K562 (cell line): ENCODE measurements at regions not wholly inside any gene's neighbourhood (a gene's known extent, or its start where the extent isn't known, plus 50 kb on each side); places are given as distances from the start of the nearest gene placed in this dataset.

ENCODE experiments used
- ATAC-seq: fragments of 200-7000 bp; cut with Tn5 transposase; 3 replicates; pipeline ENCODE4 v1.9.1; 2020; ENCODE audit warnings: moderate library complexity
- BruUV-seq: library from RNA; stranded (reverse); fragments of 400-500 nt; replicated peaks from 2 replicates; lab custom pipeline; 2021; lab: Mats Ljungman, UMichigan
- CTCF ChIA-PET: fragments of 300-600 bp; formaldehyde crosslinking; extraction: SDS; loops from one replicate; lab custom pipeline; 2021; ENCODE audit warnings: low intra/inter-chr PET ratio; lab: Yijun Ruan, JAX
- POLR2A ChIA-PET: fragments of 300-600, 350-650 bp; sonication (Branson Sonifier 250); formaldehyde crosslinking; extraction: SDS; loops from one replicate; lab custom pipeline; 2021; ENCODE audit warnings: antibody characterized with exemption, inconsistent platforms; lab: Yijun Ruan, JAX
- DNase-seq, 4 experiments: peaks; one replicate each; pipeline versions ENCODE4 v3.0.0 to v3.0.0-alpha.2; 2011 to 2018; ENCODE audit warnings: low spot score in 3 of 4, mixed read lengths in 3 of 4; ENCODE audit errors: extremely low read depth in 1 of 4
- FAIRE-seq: peaks from 2 replicates; lab custom pipeline; 2011; peaks lifted over from hg19 to GRCh38; lab: Jason Lieb, UNC
- H2AFZ ChIP-seq: 2 replicates; pipeline ENCODE4 v1.6.0; 2011; ENCODE audit warnings: low read depth, low read length, control low read depth, inconsistent platforms
- H3K27ac ChIP-seq: fragments of 200-600 bp; 3 replicates; pipeline ENCODE4 v1.8.0; 2011; ENCODE audit warnings: low read depth, mild to moderate bottlenecking, control low read depth, inconsistent platforms, low read length, moderate library complexity, mixed read lengths; ENCODE audit errors: extremely low read depth
- H3K27me3 ChIP-seq, 2 experiments: fragments of 300-600 bp in 1 of 2; 2 replicates in 1 of 2; 3 replicates in 1 of 2; pipeline versions ENCODE4 v1.6.0 to v1.8.0; 2011; ENCODE audit warnings: inconsistent platforms in 2 of 2, low read length in 2 of 2, mild to moderate bottlenecking in 1 of 2, mixed read lengths in 1 of 2, moderate library complexity in 1 of 2; ENCODE audit not compliant: control insufficient read depth in 2 of 2, insufficient read depth in 2 of 2
- H3K36me3 ChIP-seq: fragments of 300-600 bp; 3 replicates; pipeline ENCODE4 v1.8.0; 2011; ENCODE audit warnings: mild to moderate bottlenecking, low read length, inconsistent platforms; ENCODE audit not compliant: control insufficient read depth, insufficient read depth
- H3K4me1 ChIP-seq, 2 experiments: fragments of 200-600 bp in 1 of 2; replicated peaks in 1 of 2; 2 replicates in 1 of 2; 3 replicates in 1 of 2; pipeline versions ENCODE4 v1.5.1 to v1.8.0; 2011; ENCODE audit warnings: inconsistent platforms in 2 of 2, low read length in 2 of 2, mild to moderate bottlenecking in 1 of 2, mixed read lengths in 1 of 2, moderate library complexity in 1 of 2; ENCODE audit not compliant: control insufficient read depth in 2 of 2, insufficient read depth in 2 of 2
- H3K4me2 ChIP-seq: 2 replicates; pipeline ENCODE4 v1.6.1; 2011; ENCODE audit warnings: low read length, control low read depth, inconsistent platforms, mixed read lengths; ENCODE audit not compliant: insufficient read depth
- H3K4me3 ChIP-seq: fragments of 200-600 bp; sonication (generic), shearing (Covaris generic); 2 replicates; pipeline ENCODE4 v1.5.1; 2016; ENCODE audit warnings: control low read depth, inconsistent platforms
- H3K79me2 ChIP-seq: fragments of 200-600 bp; 3 replicates; pipeline ENCODE4 v1.8.0; 2011; ENCODE audit warnings: low read length, inconsistent platforms; ENCODE audit not compliant: control insufficient read depth, insufficient read depth
- H3K9ac ChIP-seq, 2 experiments: 2 replicates each; pipeline versions ENCODE4 v1.6.0 to v1.6.1; 2011; ENCODE audit warnings: low read depth in 2 of 2, low read length in 2 of 2, control low read depth in 1 of 2, inconsistent platforms in 1 of 2, mild to moderate bottlenecking in 1 of 2, mixed read lengths in 1 of 2; ENCODE audit not compliant: insufficient read depth in 1 of 2
- H3K9me1 ChIP-seq: one replicate; pipeline ENCODE4 v1.6.0; 2011; ENCODE audit warnings: inconsistent platforms, mild to moderate bottlenecking, low read length, moderate library complexity; ENCODE audit not compliant: control insufficient read depth, insufficient read depth
- H3K9me3 ChIP-seq: replicated peaks from 2 replicates; pipeline ENCODE4 v1.5.1; 2011; ENCODE audit warnings: low read depth, low read length, inconsistent platforms; ENCODE audit not compliant: control insufficient read depth, insufficient read depth
- H4K20me1 ChIP-seq: replicated peaks from 2 replicates; pipeline ENCODE4 v1.6.1; 2011; ENCODE audit warnings: low read length, inconsistent platforms, mixed read lengths; ENCODE audit not compliant: control insufficient read depth, insufficient read depth
- ARID1B ChIP-seq: fragments of 450-650 bp; IDR thresholded peaks from 2 replicates; pipeline ENCODE4 v1.6.1; 2016; ENCODE audit warnings: antibody characterized with exemption, mild to moderate bottlenecking, inconsistent platforms
- CBFA2T3 ChIP-seq: fragments of 450-650 bp; IDR thresholded peaks from 2 replicates; pipeline ENCODE4 v1.6.1; 2017
- DPF2 ChIP-seq: fragments of 450-650 bp; IDR thresholded peaks from 2 replicates; pipeline ENCODE4 v1.6.1; 2016
- FOSL1 ChIP-seq: fragments of 200-800 bp; sonication (Bioruptor generic); conservative IDR thresholded peaks from 2 replicates; pipeline ENCODE4 v1.6.1; 2016; ENCODE audit warnings: missing genetic modification characterization, missing compliant biosample characterization
- HMG20B ChIP-seq: fragments of 250-450 bp; sonication (Bioruptor Pico); IDR thresholded peaks from 2 replicates; pipeline ENCODE4 v1.5.0; 2021; ENCODE audit warnings: mild to moderate bottlenecking
- NCOR1 ChIP-seq: fragments of 450-650 bp; IDR thresholded peaks from 2 replicates; pipeline ENCODE4 v1.6.1; 2016; ENCODE audit warnings: mild to moderate bottlenecking, moderate library complexity
- NR2F6 ChIP-seq: fragments of 450-650 bp; formaldehyde crosslinking; IDR thresholded peaks from 2 replicates; pipeline ENCODE4 v1.4.0; 2020; ENCODE audit warnings: mild to moderate bottlenecking
- TAL1 ChIP-seq: fragments of 450-650 bp; IDR thresholded peaks from 2 replicates; pipeline ENCODE4 v1.6.1; 2016; ENCODE audit warnings: mild to moderate bottlenecking
- TEAD4 ChIP-seq, 2 experiments: sonication (generic) in 1 of 2; formaldehyde crosslinking in 1 of 2; IDR thresholded peaks; 2 replicates each; pipeline versions ENCODE4 v1.6.1 to v1.8.0; 2012 to 2022; ENCODE audit warnings: borderline replicate concordance in 1 of 2, inconsistent platforms in 1 of 2, low read length in 1 of 2, mild to moderate bottlenecking in 1 of 2, missing genetic modification reagents in 1 of 2
- WGBS: fragments of 100-300 bp; shearing (Covaris generic); methylation state at CpG from one replicate; pipeline ENCODE4 v1.1.6; 2016; ENCODE audit warnings: low coverage, mixed read lengths; ENCODE audit not compliant: insufficient coverage; ENCODE audit errors: missing lambda C conversion rate; 5-methylcytosine and 5-hydroxymethylcytosine counted together
- in situ Hi-C: fragments of 300-500 bp; cut with MboI; formaldehyde crosslinking; loops from 4 replicates; pipeline ENCODE4 v1.15.0; 2018; ENCODE audit warnings: inconsistent platforms, mixed read lengths
- intact Hi-C: fragments of 100-400 bp; cut with micrococcal nuclease; formaldehyde crosslinking; loops from 2 replicates; pipeline ENCODE4 v1.14.2; 2022
- TF ChIP-seq, protein P1 (sequence below): sonication (generic); formaldehyde crosslinking; IDR thresholded peaks from 2 replicates; pipeline ENCODE4 v1.8.0; 2022; ENCODE audit warnings: mild to moderate bottlenecking, low read depth, missing genetic modification reagents

DNA sequence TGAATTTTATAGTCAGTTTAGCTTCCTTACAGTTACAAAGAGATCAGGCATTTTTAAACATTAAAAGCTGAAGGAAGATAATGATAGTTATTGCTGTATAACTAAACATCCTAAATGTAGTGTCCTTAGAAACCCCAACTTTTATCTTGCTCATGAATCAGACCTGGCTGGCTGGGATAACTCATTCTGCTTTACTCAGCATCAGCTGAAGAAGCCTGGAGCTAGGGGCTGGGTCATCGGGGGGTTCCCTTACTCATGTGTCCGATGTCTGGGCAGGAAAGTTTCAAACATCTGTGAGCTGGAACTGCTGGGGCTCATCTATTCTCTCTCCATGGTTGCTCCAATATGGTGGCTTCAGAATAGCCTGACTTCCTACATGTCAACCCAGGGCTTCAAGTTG lies 113.9 kb downstream of the MTNR1A start:
- 0% methylated on average over 2 of the region's 2 CpGs for WGBS
- no peaks in the 10 kb centered on the region for H3K27me3 ChIP-seq
- no peak overlapping the region for H3K4me3 ChIP-seq
- ATAC-seq, result peak; percentile 64
- no peaks in the 10 kb centered on the region for H3K9me3 ChIP-seq
- peak; percentile 31; the same call in 1 of the 2 replicates for TF ChIP-seq NCOR1
- peak; percentile 65 for TF ChIP-seq ARID1B
- peak; percentile 43 for TF ChIP-seq CBFA2T3
- peak; percentile 36; the same call in 1 of the 2 replicates for TF ChIP-seq FOSL1 (tag)
- 0 out of 2 replicates have a peak, but pooled peaks have one; percentile 9 for TF ChIP-seq TEAD4 (IDR thresholded peaks at IDR 0.05; ENCODE audit: low read length)
- TF ChIP-seq TEAD4 (CRISPR knock-in tag; IDR thresholded peaks at IDR 0.05; ENCODE audit: borderline replicate concordance), result no peak
- no peak for TF ChIP-seq NR2F6
- TF ChIP-seq, protein P1, sequence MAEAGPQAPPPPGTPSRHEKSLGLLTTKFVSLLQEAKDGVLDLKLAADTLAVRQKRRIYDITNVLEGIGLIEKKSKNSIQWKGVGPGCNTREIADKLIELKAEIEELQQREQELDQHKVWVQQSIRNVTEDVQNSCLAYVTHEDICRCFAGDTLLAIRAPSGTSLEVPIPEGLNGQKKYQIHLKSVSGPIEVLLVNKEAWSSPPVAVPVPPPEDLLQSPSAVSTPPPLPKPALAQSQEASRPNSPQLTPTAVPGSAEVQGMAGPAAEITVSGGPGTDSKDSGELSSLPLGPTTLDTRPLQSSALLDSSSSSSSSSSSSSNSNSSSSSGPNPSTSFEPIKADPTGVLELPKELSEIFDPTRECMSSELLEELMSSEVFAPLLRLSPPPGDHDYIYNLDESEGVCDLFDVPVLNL, result no peak
- TF ChIP-seq DPF2, result 0 out of 2 replicates have a peak, but pooled peaks have one; percentile 28
- TF ChIP-seq HMG20B (CRISPR knock-in tag), result no peak
- 0 out of 2 replicates have a peak, but pooled peaks have one; percentile 36 for TF ChIP-seq TAL1
- H3K36me3 ChIP-seq, result no peaks in the 10 kb centered on the region
- no TSS peak for BruUV-seq
- intact Hi-C loops, result no loop called here
- H3K4me1 ChIP-seq, result peaks cover 0 to 4% of the 10 kb centered on the region in 2 experiments; a peak in 2 of 5 replicates
- ChIA-PET CTCF (no interaction called here), POLR2A (no interaction called here)
- DNase-seq, result peak in 2 of 4 experiments; percentile 22 to 34
- no peak overlapping the region for H3K9ac ChIP-seq
- peak overlapping the region; percentile 3; the same call in 1 of the 2 replicates for H3K4me2 ChIP-seq
- in situ Hi-C loops, result no loop called here
- H3K27ac ChIP-seq, result no peak overlapping the region
- no peaks in the 10 kb centered on the region for H3K79me2 ChIP-seq
- H4K20me1 ChIP-seq, result no peaks in the 10 kb centered on the region
- no peak overlapping the region for H2AFZ ChIP-seq
- FAIRE-seq, result peak; percentile 66
- no peaks in the 10 kb centered on the region for H3K9me1 ChIP-seq
